ENCODE measurements at regions not wholly inside any gene's neighbourhood (a gene's known extent, or its start where the extent isn't known, plus 50 kb on each side); places are given as distances from the start of the nearest gene placed in this dataset.

DNA sequence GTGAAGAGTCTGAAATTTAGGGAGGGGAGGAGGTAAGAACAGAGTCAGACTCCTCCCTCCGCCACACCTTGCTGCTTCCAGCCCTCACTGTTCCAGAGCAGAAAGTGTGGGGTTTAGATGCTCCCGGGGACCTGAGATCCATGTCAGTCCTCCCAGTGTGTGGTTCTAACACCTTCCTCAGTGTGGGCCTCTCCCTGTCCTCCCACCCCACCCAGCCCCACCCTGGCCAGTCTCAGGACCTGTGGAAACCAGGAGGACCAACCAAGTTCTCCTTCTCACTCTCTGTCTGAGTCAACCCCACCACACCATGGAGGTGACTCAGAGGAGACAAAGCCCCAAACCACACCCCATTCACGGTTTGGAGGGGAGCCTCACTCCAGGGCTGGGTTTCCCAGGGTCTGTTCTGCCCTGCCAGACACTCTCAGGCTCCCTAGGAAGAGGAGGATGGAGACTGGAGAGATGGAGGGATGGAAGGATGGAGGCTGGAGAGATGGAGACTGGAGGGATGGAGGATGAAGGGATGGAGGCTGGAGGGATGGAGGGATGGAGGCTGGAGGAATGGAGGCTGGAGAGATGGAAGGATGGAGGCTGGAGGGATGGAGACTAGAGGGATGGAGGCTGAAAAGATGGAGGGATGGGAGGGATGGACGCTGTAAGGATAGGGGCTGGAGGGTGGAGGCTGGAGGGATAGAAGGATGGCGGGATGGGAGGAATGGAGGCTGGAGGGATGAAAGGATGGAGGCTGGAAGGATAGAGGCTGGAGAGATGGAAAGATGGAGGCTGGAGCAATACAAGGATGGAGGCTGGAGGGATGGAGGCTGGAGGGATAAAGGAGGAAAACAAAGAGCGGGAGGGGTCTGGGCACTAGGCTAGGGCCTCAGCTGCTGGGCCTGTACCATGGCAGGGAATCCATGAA, 100.9 kb upstream of the RUNX3 start:
- no peaks in the 10 kb centered on the region for H3K9me3 Mint-ChIP-seq (ENCODE audit: unreplicated experiment)
- no peak for DNase-seq (ENCODE audit: extremely low spot score, unreplicated experiment)
- peaks cover 56% of the 10 kb centered on the region for H3K4me1 Mint-ChIP-seq (ENCODE audit: unreplicated experiment)
- H3K36me3 Mint-ChIP-seq (ENCODE audit: unreplicated experiment), result no peaks in the 10 kb centered on the region
- no peak overlapping the region for H3K27ac Mint-ChIP-seq (ENCODE audit: unreplicated experiment)
- H3K4me3 Mint-ChIP-seq (ENCODE audit: unreplicated experiment), result no peak overlapping the region
- TF ChIP-seq, protein P1, sequence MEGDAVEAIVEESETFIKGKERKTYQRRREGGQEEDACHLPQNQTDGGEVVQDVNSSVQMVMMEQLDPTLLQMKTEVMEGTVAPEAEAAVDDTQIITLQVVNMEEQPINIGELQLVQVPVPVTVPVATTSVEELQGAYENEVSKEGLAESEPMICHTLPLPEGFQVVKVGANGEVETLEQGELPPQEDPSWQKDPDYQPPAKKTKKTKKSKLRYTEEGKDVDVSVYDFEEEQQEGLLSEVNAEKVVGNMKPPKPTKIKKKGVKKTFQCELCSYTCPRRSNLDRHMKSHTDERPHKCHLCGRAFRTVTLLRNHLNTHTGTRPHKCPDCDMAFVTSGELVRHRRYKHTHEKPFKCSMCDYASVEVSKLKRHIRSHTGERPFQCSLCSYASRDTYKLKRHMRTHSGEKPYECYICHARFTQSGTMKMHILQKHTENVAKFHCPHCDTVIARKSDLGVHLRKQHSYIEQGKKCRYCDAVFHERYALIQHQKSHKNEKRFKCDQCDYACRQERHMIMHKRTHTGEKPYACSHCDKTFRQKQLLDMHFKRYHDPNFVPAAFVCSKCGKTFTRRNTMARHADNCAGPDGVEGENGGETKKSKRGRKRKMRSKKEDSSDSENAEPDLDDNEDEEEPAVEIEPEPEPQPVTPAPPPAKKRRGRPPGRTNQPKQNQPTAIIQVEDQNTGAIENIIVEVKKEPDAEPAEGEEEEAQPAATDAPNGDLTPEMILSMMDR (IDR thresholded peaks at IDR 0.05), result no peak
- H3K27me3 Mint-ChIP-seq (ENCODE audit: unreplicated experiment), result no peaks in the 10 kb centered on the region

DNA sequence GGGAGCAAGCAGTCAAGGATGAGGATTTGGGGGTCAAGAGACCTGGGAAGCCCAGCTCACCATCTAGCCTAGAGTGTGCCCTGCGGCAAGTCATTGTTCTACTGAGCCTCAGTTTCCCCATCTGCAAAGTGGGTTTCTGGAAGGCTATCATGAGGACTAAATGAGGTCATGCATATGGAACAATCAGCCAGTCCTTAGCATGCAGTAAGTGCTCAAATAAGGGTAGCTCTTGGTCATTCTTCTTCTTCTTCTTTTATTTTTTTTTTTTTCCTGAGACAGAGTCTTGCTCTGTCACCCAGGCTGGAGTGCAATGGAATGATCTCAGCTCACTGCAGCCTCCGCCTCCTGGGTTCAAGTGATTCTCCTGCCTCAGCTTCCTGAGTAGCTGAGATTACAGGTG, 99.9 kb upstream of the RUNX3 start:
- TF ChIP-seq, protein P1 (IDR thresholded peaks at IDR 0.05), result no peak
- DNase-seq (ENCODE audit: extremely low spot score, unreplicated experiment), result no peak
- no peak overlapping the region for H3K27ac Mint-ChIP-seq (ENCODE audit: unreplicated experiment)
- peaks cover 63% of the 10 kb centered on the region for H3K4me1 Mint-ChIP-seq (ENCODE audit: unreplicated experiment)
- no peaks in the 10 kb centered on the region for H3K27me3 Mint-ChIP-seq (ENCODE audit: unreplicated experiment)
- no peaks in the 10 kb centered on the region for H3K36me3 Mint-ChIP-seq (ENCODE audit: unreplicated experiment)
- no peak overlapping the region for H3K4me3 Mint-ChIP-seq (ENCODE audit: unreplicated experiment)
- H3K9me3 Mint-ChIP-seq (ENCODE audit: unreplicated experiment), result no peaks in the 10 kb centered on the region

DNA sequence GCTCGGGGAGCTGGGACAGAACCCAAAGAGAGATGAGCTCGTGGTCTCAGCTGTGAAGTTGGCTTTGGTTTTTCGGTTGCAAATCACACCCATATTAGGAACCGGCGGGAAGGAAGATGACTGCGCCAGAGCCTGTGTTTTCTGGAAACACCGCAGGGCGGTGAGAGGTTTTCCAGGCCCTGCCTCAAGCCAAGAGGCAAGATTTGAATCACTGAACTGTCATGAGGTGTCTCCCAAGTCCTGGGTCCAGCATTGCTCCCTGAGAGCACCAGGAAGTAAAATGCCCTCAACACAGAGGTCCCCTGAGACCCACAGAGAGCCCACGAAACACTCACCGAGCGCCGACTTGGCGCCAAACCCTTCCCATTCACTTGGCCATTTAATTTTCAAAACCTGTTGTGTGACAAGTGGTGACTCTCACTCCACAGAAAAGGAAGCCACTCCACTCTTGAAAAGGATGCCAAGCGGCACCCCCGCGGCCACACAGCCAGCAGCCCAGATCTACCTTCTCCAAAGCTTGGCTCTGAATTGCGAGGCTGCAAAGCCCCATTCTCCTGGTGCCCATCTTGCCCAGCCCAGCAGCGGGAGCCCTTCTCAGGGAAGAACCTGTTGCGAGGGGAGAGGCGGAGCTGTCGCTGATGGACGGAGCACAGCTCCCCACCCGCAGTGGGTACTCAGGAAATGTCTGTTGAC, 99.0 kb upstream of the RUNX3 start:
- H3K9me3 Mint-ChIP-seq (ENCODE audit: unreplicated experiment), result no peaks in the 10 kb centered on the region
- no peak overlapping the region for H3K27ac Mint-ChIP-seq (ENCODE audit: unreplicated experiment)
- H3K4me3 Mint-ChIP-seq (ENCODE audit: unreplicated experiment), result no peak overlapping the region
- no peaks in the 10 kb centered on the region for H3K27me3 Mint-ChIP-seq (ENCODE audit: unreplicated experiment)
- no peak for DNase-seq (ENCODE audit: extremely low spot score, unreplicated experiment)
- peaks cover 67% of the 10 kb centered on the region for H3K4me1 Mint-ChIP-seq (ENCODE audit: unreplicated experiment)
- H3K36me3 Mint-ChIP-seq (ENCODE audit: unreplicated experiment), result no peaks in the 10 kb centered on the region
- TF ChIP-seq, protein P1 (IDR thresholded peaks at IDR 0.05), result no peak

DNA sequence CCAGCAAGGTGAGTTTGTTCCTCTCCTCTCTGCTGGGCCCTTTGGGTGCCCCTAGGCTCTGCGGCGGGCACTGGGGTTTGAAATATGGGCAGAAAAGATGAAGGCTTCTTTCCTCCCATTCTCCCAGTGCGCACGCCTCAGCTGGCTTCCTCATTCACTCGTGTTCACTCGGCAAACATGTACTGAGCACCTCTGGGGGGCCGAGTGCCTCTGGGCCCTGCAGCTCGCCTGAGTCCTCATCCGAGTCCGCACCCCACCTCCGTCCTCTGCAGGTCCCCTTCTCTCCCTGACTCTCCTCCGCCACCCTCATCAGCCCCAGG, 98.5 kb upstream of the RUNX3 start:
- peaks cover 67% of the 10 kb centered on the region for H3K4me1 Mint-ChIP-seq (ENCODE audit: unreplicated experiment)
- no peak overlapping the region for H3K27ac Mint-ChIP-seq (ENCODE audit: unreplicated experiment)
- no peak overlapping the region for H3K4me3 Mint-ChIP-seq (ENCODE audit: unreplicated experiment)
- TF ChIP-seq, protein P1 (IDR thresholded peaks at IDR 0.05), result no peak
- no peaks in the 10 kb centered on the region for H3K9me3 Mint-ChIP-seq (ENCODE audit: unreplicated experiment)
- no peaks in the 10 kb centered on the region for H3K36me3 Mint-ChIP-seq (ENCODE audit: unreplicated experiment)
- no peak for DNase-seq (ENCODE audit: extremely low spot score, unreplicated experiment)
- H3K27me3 Mint-ChIP-seq (ENCODE audit: unreplicated experiment), result no peaks in the 10 kb centered on the region

Data from osteocyte (in vitro differentiated cells).